Ishikawa (cell line): ENCODE measurements at regions not wholly inside any gene's neighbourhood (a gene's known extent, or its start where the extent isn't known, plus 50 kb on each side); places are given as distances from the start of the nearest gene placed in this dataset.

Experiments used
- CEBPB ChIP-seq: IDR thresholded peaks from 2 replicates; pipeline ENCODE4 v1.6.1; 2012
- CREB1 ChIP-seq: IDR thresholded peaks from 2 replicates; pipeline ENCODE4 v1.6.1; 2012; ENCODE audit warnings: low read depth
- EGR1 ChIP-seq: IDR thresholded peaks from 2 replicates; pipeline ENCODE4 v1.6.1; 2012
- EP300 ChIP-seq: IDR thresholded peaks from 2 replicates; pipeline ENCODE4 v1.6.1; 2012; ENCODE audit warnings: borderline replicate concordance
- FOXM1 ChIP-seq: IDR thresholded peaks from 2 replicates; pipeline ENCODE4 v1.6.1; 2012; ENCODE audit warnings: low read depth, borderline replicate concordance
- NFIC ChIP-seq: IDR thresholded peaks from 2 replicates; pipeline ENCODE4 v1.6.1; 2012
- RAD21 ChIP-seq: IDR thresholded peaks from 2 replicates; pipeline ENCODE4 v1.6.1; 2012; ENCODE audit warnings: low read depth
- TAF1 ChIP-seq: IDR thresholded peaks from 2 replicates; pipeline ENCODE4 v1.6.1; 2012; ENCODE audit warnings: low read depth, mild to moderate bottlenecking
- TCF12 ChIP-seq: IDR thresholded peaks from 2 replicates; pipeline ENCODE4 v1.6.1; 2012; ENCODE audit warnings: low read depth
- TEAD4 ChIP-seq: IDR thresholded peaks from 2 replicates; pipeline ENCODE4 v1.6.1; 2012
- YY1 ChIP-seq: IDR thresholded peaks from 2 replicates; pipeline ENCODE4 v1.6.1; 2012; ENCODE audit warnings: low read depth
- ZBTB7A ChIP-seq: IDR thresholded peaks from 2 replicates; pipeline ENCODE4 v1.6.1; 2012; ENCODE audit warnings: low read depth
- TF ChIP-seq, protein P1 (sequence below): IDR thresholded peaks from 2 replicates; pipeline ENCODE4 v1.6.1; 2012
- TF ChIP-seq, protein P2 (sequence below): IDR thresholded peaks from 2 replicates; pipeline ENCODE4 v1.6.1; 2012; ENCODE audit warnings: low read depth, mild to moderate bottlenecking
- TF ChIP-seq, protein P3 (sequence below): IDR thresholded peaks from 2 replicates; pipeline ENCODE4 v1.6.1; 2012

DNA sequence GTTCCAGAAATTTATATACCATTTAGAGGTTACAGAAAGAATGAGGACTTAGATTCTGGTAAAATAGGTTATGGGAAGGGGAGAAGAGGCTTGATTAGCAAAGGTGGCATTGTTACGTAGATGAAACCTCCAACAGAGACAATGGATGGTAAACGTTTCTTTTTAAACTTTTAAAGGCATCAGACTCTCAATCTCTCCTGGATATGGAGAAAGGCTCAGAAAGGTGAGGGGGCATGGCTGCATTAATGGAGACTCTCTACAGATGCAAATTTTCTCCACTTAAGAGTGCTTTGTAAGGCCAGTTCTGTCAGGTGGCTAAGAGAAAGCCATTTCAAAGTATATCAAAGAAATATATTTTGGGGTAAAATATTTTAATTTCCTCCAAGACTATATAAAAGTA lies 240.9 kb upstream of the PTER start:
- TF ChIP-seq RAD21, result no peak
- no peak for TF ChIP-seq EGR1
- TF ChIP-seq TEAD4, result no peak
- TF ChIP-seq YY1, result no peak

DNA sequence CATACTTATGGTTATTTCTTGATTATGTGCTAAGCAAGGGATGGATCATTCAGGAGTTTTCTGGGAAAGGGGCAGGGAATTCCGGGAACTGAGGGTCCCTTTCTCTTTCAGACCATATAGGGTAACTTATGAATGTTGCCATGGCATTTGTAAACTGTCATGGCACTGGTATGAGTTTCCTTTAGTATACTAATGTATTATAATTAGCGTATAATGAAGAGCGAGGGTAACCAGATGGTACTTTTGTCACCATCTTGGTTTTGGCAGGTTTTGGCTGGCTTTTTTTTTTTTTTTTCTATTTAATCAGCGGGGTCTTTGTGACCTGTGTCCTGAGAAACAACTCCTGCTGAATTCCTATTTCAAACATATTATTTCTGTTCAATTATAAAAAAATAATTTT lies 237.6 kb upstream of the PTER start:
- TF ChIP-seq YY1, result no peak
- TF ChIP-seq CREB1, result no peak
- no peak for TF ChIP-seq TEAD4
- no peak for TF ChIP-seq TCF12
- no peak for TF ChIP-seq TAF1
- TF ChIP-seq ZBTB7A, result no peak
- TF ChIP-seq, protein P1, sequence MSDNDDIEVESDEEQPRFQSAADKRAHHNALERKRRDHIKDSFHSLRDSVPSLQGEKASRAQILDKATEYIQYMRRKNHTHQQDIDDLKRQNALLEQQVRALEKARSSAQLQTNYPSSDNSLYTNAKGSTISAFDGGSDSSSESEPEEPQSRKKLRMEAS, result no peak
- TF ChIP-seq, protein P2, sequence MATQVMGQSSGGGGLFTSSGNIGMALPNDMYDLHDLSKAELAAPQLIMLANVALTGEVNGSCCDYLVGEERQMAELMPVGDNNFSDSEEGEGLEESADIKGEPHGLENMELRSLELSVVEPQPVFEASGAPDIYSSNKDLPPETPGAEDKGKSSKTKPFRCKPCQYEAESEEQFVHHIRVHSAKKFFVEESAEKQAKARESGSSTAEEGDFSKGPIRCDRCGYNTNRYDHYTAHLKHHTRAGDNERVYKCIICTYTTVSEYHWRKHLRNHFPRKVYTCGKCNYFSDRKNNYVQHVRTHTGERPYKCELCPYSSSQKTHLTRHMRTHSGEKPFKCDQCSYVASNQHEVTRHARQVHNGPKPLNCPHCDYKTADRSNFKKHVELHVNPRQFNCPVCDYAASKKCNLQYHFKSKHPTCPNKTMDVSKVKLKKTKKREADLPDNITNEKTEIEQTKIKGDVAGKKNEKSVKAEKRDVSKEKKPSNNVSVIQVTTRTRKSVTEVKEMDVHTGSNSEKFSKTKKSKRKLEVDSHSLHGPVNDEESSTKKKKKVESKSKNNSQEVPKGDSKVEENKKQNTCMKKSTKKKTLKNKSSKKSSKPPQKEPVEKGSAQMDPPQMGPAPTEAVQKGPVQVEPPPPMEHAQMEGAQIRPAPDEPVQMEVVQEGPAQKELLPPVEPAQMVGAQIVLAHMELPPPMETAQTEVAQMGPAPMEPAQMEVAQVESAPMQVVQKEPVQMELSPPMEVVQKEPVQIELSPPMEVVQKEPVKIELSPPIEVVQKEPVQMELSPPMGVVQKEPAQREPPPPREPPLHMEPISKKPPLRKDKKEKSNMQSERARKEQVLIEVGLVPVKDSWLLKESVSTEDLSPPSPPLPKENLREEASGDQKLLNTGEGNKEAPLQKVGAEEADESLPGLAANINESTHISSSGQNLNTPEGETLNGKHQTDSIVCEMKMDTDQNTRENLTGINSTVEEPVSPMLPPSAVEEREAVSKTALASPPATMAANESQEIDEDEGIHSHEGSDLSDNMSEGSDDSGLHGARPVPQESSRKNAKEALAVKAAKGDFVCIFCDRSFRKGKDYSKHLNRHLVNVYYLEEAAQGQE, result no peak
- no peak for TF ChIP-seq EGR1
- TF ChIP-seq CEBPB, result no peak
- no peak for TF ChIP-seq EP300
- TF ChIP-seq FOXM1, result no peak
- TF ChIP-seq NFIC, result no peak
- TF ChIP-seq RAD21, result no peak

DNA sequence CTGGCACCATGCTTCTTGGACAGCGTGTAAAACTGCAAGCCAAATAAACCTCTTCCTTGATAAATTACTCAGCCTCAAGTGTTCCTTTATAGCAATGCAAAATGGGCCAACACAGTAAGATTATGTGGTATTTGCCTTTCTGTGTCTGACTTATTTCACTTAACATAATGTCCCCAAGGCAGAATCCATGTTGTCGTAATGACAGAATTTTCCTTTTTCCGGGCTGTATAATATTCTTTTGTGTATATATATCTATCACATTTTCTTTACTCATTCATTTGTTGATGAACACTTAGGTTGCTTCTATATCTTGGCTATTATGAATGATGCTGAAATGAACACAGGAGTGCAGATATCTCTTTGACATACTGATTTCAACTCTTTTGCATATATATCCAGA lies 209.1 kb upstream of the PTER start:
- TF ChIP-seq RAD21 (no peak), CREB1 (no peak), CEBPB (no peak), TCF12 (no peak), EP300 (no peak), YY1 (no peak), FOXM1 (no peak), NFIC (no peak), TEAD4 (no peak), ZBTB7A (no peak), EGR1 (no peak), TAF1 (no peak)
- TF ChIP-seq, protein P1, result no peak
- TF ChIP-seq, protein P3, sequence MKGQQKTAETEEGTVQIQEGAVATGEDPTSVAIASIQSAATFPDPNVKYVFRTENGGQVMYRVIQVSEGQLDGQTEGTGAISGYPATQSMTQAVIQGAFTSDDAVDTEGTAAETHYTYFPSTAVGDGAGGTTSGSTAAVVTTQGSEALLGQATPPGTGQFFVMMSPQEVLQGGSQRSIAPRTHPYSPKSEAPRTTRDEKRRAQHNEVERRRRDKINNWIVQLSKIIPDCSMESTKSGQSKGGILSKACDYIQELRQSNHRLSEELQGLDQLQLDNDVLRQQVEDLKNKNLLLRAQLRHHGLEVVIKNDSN, result no peak
- TF ChIP-seq, protein P2, result no peak

DNA sequence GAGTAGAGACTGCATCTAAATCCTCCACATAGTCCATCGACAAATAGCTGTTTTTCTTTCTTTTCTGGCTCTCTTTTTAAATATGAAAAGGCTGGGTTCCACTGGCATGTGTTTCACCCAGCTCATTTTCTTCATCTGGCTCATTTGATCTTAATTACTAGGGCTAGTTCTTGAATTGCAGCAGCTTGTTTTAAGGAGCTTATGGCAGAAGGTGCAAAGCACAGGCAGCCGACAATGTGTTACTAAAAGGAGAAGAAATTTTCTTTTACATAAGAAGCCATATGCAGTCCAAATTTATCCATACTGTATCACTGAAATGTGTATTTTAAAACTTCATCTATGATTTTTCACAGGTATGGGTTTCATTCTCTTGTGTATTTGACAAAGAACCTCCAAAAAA lies 205.6 kb upstream of the PTER start:
- no peak for TF ChIP-seq EGR1
- TF ChIP-seq, protein P3, result no peak
- TF ChIP-seq, protein P1, result no peak
- TF ChIP-seq FOXM1, result no peak
- TF ChIP-seq RAD21, result no peak
- TF ChIP-seq, protein P2, result no peak
